ENCODE measurements at regions not wholly inside any gene's neighbourhood (a gene's known extent, or its start where the extent isn't known, plus 50 kb on each side); places are given as distances from the start of the nearest gene placed in this dataset.

DNA sequence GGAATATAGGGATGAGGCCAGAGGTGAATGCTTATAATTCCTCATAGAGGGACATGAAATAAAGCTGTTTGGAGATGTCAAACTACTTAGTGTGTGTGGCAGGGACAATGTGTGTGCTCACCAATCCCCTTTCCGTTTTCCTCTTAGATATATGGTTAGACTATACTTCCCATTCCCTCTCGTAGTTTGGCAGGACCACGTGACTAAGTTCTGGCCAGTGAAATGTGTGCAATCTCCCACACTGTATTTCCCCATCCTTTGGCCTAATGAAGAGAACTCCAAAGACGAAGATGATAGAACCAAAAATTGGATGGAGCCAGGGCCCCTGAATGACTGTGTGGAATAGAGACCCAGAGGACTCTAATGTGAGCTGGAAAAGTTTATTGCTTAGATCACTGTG, 233.4 kb upstream of the KLF4 start:
- TF ChIP-seq EZH2 (IDR thresholded peaks at IDR 0.05; ENCODE audit: borderline replicate concordance, low read depth, low read length, severe bottlenecking) (no peak), GATA2 (IDR thresholded peaks at IDR 0.05; ENCODE audit: insufficient read depth, insufficient read length, low read depth, low read length) (no peak), POLR2AphosphoS5 (IDR thresholded peaks at IDR 0.05; ENCODE audit: insufficient read depth, low read depth, low read length) (no peak), FOS (IDR thresholded peaks at IDR 0.05; ENCODE audit: borderline replicate concordance, insufficient read depth, low read length) (no peak), POLR2A (IDR thresholded peaks at IDR 0.05; ENCODE audit: low read depth, low read length) (no peak)
- TF ChIP-seq, protein P1, sequence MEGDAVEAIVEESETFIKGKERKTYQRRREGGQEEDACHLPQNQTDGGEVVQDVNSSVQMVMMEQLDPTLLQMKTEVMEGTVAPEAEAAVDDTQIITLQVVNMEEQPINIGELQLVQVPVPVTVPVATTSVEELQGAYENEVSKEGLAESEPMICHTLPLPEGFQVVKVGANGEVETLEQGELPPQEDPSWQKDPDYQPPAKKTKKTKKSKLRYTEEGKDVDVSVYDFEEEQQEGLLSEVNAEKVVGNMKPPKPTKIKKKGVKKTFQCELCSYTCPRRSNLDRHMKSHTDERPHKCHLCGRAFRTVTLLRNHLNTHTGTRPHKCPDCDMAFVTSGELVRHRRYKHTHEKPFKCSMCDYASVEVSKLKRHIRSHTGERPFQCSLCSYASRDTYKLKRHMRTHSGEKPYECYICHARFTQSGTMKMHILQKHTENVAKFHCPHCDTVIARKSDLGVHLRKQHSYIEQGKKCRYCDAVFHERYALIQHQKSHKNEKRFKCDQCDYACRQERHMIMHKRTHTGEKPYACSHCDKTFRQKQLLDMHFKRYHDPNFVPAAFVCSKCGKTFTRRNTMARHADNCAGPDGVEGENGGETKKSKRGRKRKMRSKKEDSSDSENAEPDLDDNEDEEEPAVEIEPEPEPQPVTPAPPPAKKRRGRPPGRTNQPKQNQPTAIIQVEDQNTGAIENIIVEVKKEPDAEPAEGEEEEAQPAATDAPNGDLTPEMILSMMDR (IDR thresholded peaks at IDR 0.05; ENCODE audit: extremely low read depth in 1 of 2, insufficient read depth in 1 of 2, low read depth in 1 of 2, low read length in 2 of 2), result no peak

Measured in endothelial cell of umbilical vein (primary cell).